DOHH2 (cell line): ENCODE measurements at regions not wholly inside any gene's neighbourhood (a gene's known extent, or its start where the extent isn't known, plus 50 kb on each side); places are given as distances from the start of the nearest gene placed in this dataset.

Experiments
- H3F3A ChIP-seq: fragments of 200-600 bp; sonication (generic), shearing (Covaris generic); 2 replicates; pipeline ENCODE4 v1.6.0; 2016; ENCODE audit warnings: antibody characterized with exemption, mild to moderate bottlenecking; ENCODE audit not compliant: control insufficient read depth, insufficient read depth
- H3K27ac ChIP-seq: fragments of 200-600 bp; sonication (generic); 2 replicates; pipeline ENCODE4 v1.5.1; 2014; ENCODE audit warnings: low read depth, mild to moderate bottlenecking, low read length, moderate library complexity
- H3K27me3 ChIP-seq: fragments of 200-600 bp; sonication (generic); 2 replicates; pipeline ENCODE4 v1.6.1; 2014; ENCODE audit warnings: mild to moderate bottlenecking, low read length, mixed read lengths; ENCODE audit not compliant: control insufficient read depth
- H3K36me3 ChIP-seq: fragments of 200-600 bp; sonication (generic); 2 replicates; pipeline ENCODE4 v1.6.1; 2014; ENCODE audit warnings: mild to moderate bottlenecking, low read length, moderate library complexity, mixed read lengths; ENCODE audit not compliant: control insufficient read depth
- H3K4me1 ChIP-seq: fragments of 200-600 bp; sonication (generic); 2 replicates; pipeline ENCODE4 v1.6.1; 2014; ENCODE audit warnings: mild to moderate bottlenecking, low read length, mixed read lengths; ENCODE audit not compliant: control insufficient read depth
- H3K4me2 ChIP-seq: fragments of 200-600 bp; sonication (generic); 2 replicates; pipeline ENCODE4 v1.6.0; 2014; ENCODE audit warnings: mild to moderate bottlenecking, low read length, moderate library complexity
- H3K4me3 ChIP-seq: fragments of 200-600 bp; sonication (generic); 2 replicates; pipeline ENCODE4 v1.5.1; 2014; ENCODE audit warnings: mild to moderate bottlenecking, low read length, mixed read lengths
- H3K79me2 ChIP-seq: fragments of 200-600 bp; sonication (generic); 2 replicates; pipeline ENCODE4 v1.6.1; 2014; ENCODE audit warnings: mild to moderate bottlenecking, low read length, mixed read lengths; ENCODE audit not compliant: control insufficient read depth
- H3K9me2 ChIP-seq: fragments of 200-600 bp; sonication (generic); replicated peaks from 2 replicates; pipeline ENCODE4 v1.6.1; 2014; ENCODE audit warnings: mild to moderate bottlenecking, low read length, mixed read lengths; ENCODE audit not compliant: control insufficient read depth
- H3K9me3 ChIP-seq: fragments of 200-600 bp; sonication (generic); 2 replicates; pipeline ENCODE4 v1.6.1; 2014; ENCODE audit warnings: antibody characterized with exemption, low read length, mixed read lengths; ENCODE audit not compliant: control insufficient read depth, insufficient read depth
- H4K20me1 ChIP-seq: fragments of 200-600 bp; sonication (generic); 2 replicates; pipeline ENCODE4 v1.6.0; 2014; ENCODE audit warnings: low read depth, mild to moderate bottlenecking, antibody characterized with exemption, low read length, moderate library complexity; ENCODE audit not compliant: control insufficient read depth, insufficient read depth
- EZH2phosphoT487 ChIP-seq: fragments of 200-600 bp; sonication (generic); IDR thresholded peaks from 2 replicates; pipeline ENCODE4 v1.6.1; 2017; ENCODE audit warnings: borderline replicate concordance, mild to moderate bottlenecking, antibody characterized with exemption, low read length, moderate library complexity, mixed read lengths
- TF ChIP-seq, protein P1 (sequence below): fragments of 200-600 bp; sonication (generic); IDR thresholded peaks from one replicate; pipeline ENCODE4 v1.5.1; 2014; ENCODE audit warnings: antibody characterized with exemption, mild to moderate bottlenecking, low read depth, low read length; ENCODE audit not compliant: poor library complexity, severe bottlenecking

GRCh38 chr6:77105091-77105490, 358.2 kb downstream of the HTR1B start:
- Histone ChIP-seq H3K9me3 (no peaks in the 10 kb centered on the region), H3F3A (no peaks in the 10 kb centered on the region), H3K9me2 (no peaks in the 10 kb centered on the region), H3K27ac (no peak overlapping the region), H3K4me1 (no peaks in the 10 kb centered on the region), H3K27me3 (no peaks in the 10 kb centered on the region), H3K4me2 (no peak overlapping the region), H4K20me1 (no peaks in the 10 kb centered on the region), H3K36me3 (no peaks in the 10 kb centered on the region), H3K4me3 (no peak overlapping the region), H3K79me2 (no peaks in the 10 kb centered on the region)
- TF ChIP-seq, protein P1, sequence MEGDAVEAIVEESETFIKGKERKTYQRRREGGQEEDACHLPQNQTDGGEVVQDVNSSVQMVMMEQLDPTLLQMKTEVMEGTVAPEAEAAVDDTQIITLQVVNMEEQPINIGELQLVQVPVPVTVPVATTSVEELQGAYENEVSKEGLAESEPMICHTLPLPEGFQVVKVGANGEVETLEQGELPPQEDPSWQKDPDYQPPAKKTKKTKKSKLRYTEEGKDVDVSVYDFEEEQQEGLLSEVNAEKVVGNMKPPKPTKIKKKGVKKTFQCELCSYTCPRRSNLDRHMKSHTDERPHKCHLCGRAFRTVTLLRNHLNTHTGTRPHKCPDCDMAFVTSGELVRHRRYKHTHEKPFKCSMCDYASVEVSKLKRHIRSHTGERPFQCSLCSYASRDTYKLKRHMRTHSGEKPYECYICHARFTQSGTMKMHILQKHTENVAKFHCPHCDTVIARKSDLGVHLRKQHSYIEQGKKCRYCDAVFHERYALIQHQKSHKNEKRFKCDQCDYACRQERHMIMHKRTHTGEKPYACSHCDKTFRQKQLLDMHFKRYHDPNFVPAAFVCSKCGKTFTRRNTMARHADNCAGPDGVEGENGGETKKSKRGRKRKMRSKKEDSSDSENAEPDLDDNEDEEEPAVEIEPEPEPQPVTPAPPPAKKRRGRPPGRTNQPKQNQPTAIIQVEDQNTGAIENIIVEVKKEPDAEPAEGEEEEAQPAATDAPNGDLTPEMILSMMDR: no peak
- no peak for TF ChIP-seq EZH2phosphoT487

DNA sequence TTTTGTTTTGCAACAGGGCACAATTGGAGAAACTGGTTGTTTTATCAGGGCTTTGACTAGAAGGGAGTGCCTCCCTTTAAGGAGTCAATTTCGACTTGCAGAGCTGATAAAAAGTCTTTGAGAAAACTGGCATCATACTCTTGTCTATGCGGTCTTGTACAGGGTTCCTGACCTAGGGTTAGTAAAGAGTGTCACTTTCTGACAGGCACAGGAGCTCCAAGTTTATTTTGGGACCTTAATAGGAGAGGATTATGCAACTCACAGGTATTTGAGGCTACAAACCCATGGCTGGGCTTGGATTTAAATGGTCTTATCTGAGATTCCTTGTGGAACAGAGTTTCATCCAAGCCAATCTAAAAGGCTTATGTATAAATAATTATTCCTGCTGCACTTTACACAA, 365.4 kb downstream of the HTR1B start:
- H3K36me3 ChIP-seq: no peaks in the 10 kb centered on the region
- H3K4me3 ChIP-seq: no peak overlapping the region
- no peaks in the 10 kb centered on the region; the same call in 1 of the 2 replicates for H3K9me2 ChIP-seq
- H3K27ac ChIP-seq: no peak overlapping the region
- no peak for TF ChIP-seq EZH2phosphoT487
- TF ChIP-seq, protein P1: no peak
- no peaks in the 10 kb centered on the region for H4K20me1 ChIP-seq
- no peaks in the 10 kb centered on the region for H3K79me2 ChIP-seq
- no peaks in the 10 kb centered on the region for H3K4me1 ChIP-seq
- H3K27me3 ChIP-seq: no peaks in the 10 kb centered on the region
- no peak overlapping the region for H3K4me2 ChIP-seq
- no peaks in the 10 kb centered on the region for H3F3A ChIP-seq
- no peaks in the 10 kb centered on the region for H3K9me3 ChIP-seq

DNA sequence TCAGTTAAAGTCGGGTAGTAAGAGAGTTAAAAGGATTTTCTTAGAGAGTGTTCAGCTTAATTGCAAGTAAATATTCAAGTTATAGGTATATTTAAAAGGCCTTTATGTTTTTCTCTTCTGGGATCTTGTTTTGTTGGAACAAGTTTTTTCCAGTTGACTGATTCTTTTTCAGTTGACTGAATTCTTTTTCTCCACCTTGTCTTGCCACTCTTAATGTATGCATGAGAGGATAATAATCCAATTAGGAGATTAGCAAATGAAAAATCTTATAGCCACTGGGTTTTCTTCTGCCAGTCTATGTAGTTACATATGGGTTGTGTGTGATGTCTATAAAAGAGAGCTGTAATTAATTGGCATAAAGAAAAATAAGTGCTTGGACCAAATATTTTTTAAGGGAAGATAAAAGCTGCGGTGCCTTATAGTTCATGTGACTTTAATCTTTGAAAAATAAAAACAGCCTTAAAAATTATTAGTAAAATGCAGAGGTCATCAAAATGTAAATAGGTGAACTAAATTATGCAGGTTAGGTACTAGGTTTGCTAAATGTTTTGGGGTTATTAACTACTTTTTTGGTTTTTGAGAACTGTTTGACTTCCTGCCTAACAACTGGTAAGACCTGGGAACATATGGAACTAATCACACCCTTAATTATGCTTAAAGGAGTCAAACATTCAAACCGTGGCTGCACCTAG, 367.2 kb downstream of the HTR1B start:
- no peaks in the 10 kb centered on the region for H3K79me2 ChIP-seq
- H3K27ac ChIP-seq: no peak overlapping the region
- H3F3A ChIP-seq: no peaks in the 10 kb centered on the region
- H3K9me3 ChIP-seq: no peaks in the 10 kb centered on the region
- no peak overlapping the region for H3K4me3 ChIP-seq
- no peaks in the 10 kb centered on the region for H3K36me3 ChIP-seq
- no peaks in the 10 kb centered on the region for H3K4me1 ChIP-seq
- H3K27me3 ChIP-seq: no peaks in the 10 kb centered on the region
- H3K9me2 ChIP-seq: no peaks in the 10 kb centered on the region; the same call in 1 of the 2 replicates
- no peak for TF ChIP-seq EZH2phosphoT487
- TF ChIP-seq, protein P1: no peak
- H3K4me2 ChIP-seq: no peak overlapping the region
- no peaks in the 10 kb centered on the region for H4K20me1 ChIP-seq
